DND-41 (cell line): ENCODE measurements at regions not wholly inside any gene's neighbourhood (a gene's known extent, or its start where the extent isn't known, plus 50 kb on each side); places are given as distances from the start of the nearest gene placed in this dataset.

Experiments
- ATAC-seq: fragments of 200-7000 bp; cut with Tn5 transposase; 3 replicates; pipeline ENCODE4 v1.9.1; 2021; ENCODE audit warnings: low read depth; ENCODE audit not compliant: insufficient read depth
- DNase-seq: peaks from one replicate; pipeline ENCODE4 v3.0.0-alpha.2; 2020
- H2AFZ ChIP-seq: 2 replicates; pipeline ENCODE4 v1.6.0; 2012; ENCODE audit warnings: low read depth, low read length
- H3K27ac ChIP-seq: 2 replicates; pipeline ENCODE4 v1.5.1; 2012; ENCODE audit warnings: low read length, inconsistent platforms
- H3K27me3 ChIP-seq: fragments of 200-600 bp; sonication (generic); 2 replicates; pipeline ENCODE4 v1.6.0; 2012; ENCODE audit warnings: low read length, mild to moderate bottlenecking, inconsistent platforms; ENCODE audit not compliant: insufficient read depth, poor library complexity
- H3K36me3 ChIP-seq: 2 replicates; pipeline ENCODE4 v1.5.1; 2012; ENCODE audit warnings: low read length, inconsistent platforms; ENCODE audit not compliant: insufficient read depth
- H3K4me1 ChIP-seq: 2 replicates; pipeline ENCODE4 v1.5.1; 2012; ENCODE audit warnings: mild to moderate bottlenecking, low read length; ENCODE audit not compliant: insufficient read depth
- H3K4me2 ChIP-seq: 2 replicates; pipeline ENCODE4 v1.6.0; 2012; ENCODE audit warnings: mild to moderate bottlenecking, moderate library complexity, low read length, inconsistent platforms; ENCODE audit not compliant: insufficient read depth
- H3K4me3 ChIP-seq, 2 experiments: fragments of 200-600 bp in 1 of 2; shearing (Covaris generic) in 1 of 2; 2 replicates each; pipeline ENCODE4 v1.5.1; 2012 to 2016; ENCODE audit warnings: inconsistent platforms in 2 of 2, low read length in 2 of 2, mild to moderate bottlenecking in 2 of 2, low read depth in 1 of 2, moderate library complexity in 1 of 2
- H3K79me2 ChIP-seq: 2 replicates; pipeline ENCODE4 v1.6.0; 2012; ENCODE audit warnings: low read length, inconsistent platforms; ENCODE audit not compliant: insufficient read depth
- H3K9ac ChIP-seq: 2 replicates; pipeline ENCODE4 v1.6.0; 2012; ENCODE audit warnings: low read depth, mild to moderate bottlenecking, inconsistent platforms, low read length, moderate library complexity
- H3K9me3 ChIP-seq: 2 replicates; pipeline ENCODE4 v1.5.1; 2012; ENCODE audit warnings: low read length, moderate library complexity, mild to moderate bottlenecking, inconsistent platforms; ENCODE audit not compliant: insufficient read depth, severe bottlenecking
- H4K20me1 ChIP-seq: 2 replicates; pipeline ENCODE4 v1.6.0; 2012; ENCODE audit warnings: low read length; ENCODE audit not compliant: insufficient read depth
- EZH2 ChIP-seq: IDR thresholded peaks from 3 replicates; pipeline ENCODE4 v1.6.1; 2012; ENCODE audit warnings: borderline replicate concordance, low read depth, mild to moderate bottlenecking, moderate library complexity, low read length, inconsistent platforms; ENCODE audit not compliant: severe bottlenecking
- TF ChIP-seq, protein P1 (sequence below): IDR thresholded peaks from 2 replicates; pipeline ENCODE4 v1.5.1; 2012; ENCODE audit warnings: borderline replicate concordance, low read length, moderate library complexity, mild to moderate bottlenecking; ENCODE audit not compliant: poor library complexity, severe bottlenecking; ENCODE audit errors: extremely low read depth

DNA sequence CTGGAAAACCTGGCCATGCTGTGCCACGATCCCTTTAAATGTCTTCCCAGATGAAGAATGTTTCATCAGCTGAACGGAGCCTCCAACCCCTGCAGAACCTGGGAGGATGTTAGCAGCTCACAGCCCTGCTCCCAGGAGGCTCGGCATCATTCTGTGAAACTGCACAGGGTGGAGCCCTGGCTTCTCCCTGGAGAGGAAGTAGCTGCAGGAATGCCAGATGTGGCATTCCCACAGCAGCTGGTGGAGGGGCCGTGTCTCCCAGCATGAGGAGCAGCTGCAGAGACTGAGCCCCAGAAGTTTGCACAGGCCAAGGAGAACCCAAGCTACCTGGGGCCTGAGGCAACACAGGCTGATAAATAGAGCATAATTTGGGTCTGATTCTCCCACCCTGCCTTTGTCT is 165.8 kb upstream of the MAP3K1 start:
- TF ChIP-seq, protein P1, sequence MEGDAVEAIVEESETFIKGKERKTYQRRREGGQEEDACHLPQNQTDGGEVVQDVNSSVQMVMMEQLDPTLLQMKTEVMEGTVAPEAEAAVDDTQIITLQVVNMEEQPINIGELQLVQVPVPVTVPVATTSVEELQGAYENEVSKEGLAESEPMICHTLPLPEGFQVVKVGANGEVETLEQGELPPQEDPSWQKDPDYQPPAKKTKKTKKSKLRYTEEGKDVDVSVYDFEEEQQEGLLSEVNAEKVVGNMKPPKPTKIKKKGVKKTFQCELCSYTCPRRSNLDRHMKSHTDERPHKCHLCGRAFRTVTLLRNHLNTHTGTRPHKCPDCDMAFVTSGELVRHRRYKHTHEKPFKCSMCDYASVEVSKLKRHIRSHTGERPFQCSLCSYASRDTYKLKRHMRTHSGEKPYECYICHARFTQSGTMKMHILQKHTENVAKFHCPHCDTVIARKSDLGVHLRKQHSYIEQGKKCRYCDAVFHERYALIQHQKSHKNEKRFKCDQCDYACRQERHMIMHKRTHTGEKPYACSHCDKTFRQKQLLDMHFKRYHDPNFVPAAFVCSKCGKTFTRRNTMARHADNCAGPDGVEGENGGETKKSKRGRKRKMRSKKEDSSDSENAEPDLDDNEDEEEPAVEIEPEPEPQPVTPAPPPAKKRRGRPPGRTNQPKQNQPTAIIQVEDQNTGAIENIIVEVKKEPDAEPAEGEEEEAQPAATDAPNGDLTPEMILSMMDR = no peak
- TF ChIP-seq EZH2 = no peak
- no peak overlapping the region for H3K27ac ChIP-seq
- no peaks in the 10 kb centered on the region for H3K27me3 ChIP-seq
- H3K4me3 ChIP-seq = no peak overlapping the region
- no peaks in the 10 kb centered on the region for H3K36me3 ChIP-seq
- DNase-seq = no peak
- H2AFZ ChIP-seq = no peak overlapping the region
- no peaks in the 10 kb centered on the region for H3K9me3 ChIP-seq
- H4K20me1 ChIP-seq = no peaks in the 10 kb centered on the region
- H3K9ac ChIP-seq = no peak overlapping the region
- no peak for ATAC-seq
- no peaks in the 10 kb centered on the region for H3K79me2 ChIP-seq
- H3K4me1 ChIP-seq = no peaks in the 10 kb centered on the region
- no peak overlapping the region for H3K4me2 ChIP-seq

DNA sequence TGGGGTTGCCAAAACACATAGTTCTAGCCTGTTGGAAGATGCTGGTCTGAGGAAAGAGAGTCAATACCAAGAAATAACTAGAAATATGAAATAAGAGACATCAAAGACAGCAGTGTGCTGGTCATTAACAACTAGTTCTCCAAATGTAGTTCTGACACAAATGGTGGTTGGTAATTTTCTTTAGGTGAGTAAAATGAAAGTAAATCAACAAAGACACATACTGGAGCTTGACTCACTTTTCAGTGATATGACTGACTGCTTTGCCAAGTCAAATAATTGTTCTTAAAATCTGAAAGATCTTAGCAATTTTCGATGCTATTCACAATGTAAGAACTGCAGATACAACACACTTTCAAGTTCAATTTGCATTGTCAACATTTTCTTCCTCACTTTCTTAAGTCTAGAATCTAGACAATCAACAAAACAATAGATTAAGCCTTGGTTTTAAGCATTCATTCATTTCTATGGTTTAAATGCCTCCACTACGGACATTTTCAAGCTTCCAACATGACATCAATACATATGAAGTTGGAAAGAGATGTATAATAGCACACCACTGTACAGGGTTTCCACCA is 166.8 kb upstream of the MAP3K1 start:
- Histone ChIP-seq H3K27ac (no peak overlapping the region), H3K9me3 (no peaks in the 10 kb centered on the region), H3K4me2 (no peak overlapping the region), H2AFZ (no peak overlapping the region), H3K9ac (no peak overlapping the region), H4K20me1 (no peaks in the 10 kb centered on the region), H3K4me1 (no peaks in the 10 kb centered on the region), H3K27me3 (no peaks in the 10 kb centered on the region), H3K36me3 (no peaks in the 10 kb centered on the region), H3K4me3 (no peak overlapping the region), H3K79me2 (no peaks in the 10 kb centered on the region)
- no peak for TF ChIP-seq EZH2
- TF ChIP-seq, protein P1 = no peak
- no peak for DNase-seq
- ATAC-seq = no peak

DNA sequence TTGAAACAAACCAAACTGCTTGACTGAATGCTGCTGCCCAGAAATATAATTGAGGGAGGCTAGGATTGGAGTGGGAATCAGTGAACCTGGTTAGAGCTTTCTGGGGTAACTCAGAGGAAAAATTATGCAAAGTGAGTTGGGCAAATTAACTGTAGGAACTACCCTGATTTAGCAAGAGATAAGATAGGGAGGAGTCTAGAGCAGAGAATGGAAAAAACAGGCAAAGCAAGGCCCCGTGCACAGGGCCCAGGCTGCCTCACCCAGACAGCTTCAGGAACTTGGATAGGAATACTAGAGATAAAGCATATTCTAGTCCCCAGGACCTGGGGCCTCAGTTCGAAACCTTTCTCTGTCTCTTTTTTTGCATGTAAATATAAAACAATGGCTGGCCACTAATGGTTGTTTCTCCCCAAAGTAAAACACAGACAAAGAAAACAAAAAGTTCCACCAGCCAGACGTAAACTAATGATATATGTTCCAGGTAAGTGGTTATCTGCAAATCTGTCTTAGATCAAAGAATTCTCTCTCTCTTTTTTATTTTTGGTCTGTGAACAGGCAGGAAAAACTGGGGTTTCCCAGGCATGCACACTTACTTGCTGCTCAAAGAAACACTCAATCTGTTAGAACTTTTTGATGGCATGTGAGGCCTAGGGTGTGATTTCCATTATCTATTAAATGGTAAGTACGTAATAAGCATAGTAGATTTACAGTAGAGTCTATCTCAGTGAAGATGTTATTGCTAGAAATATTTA is 168.1 kb upstream of the MAP3K1 start:
- no peak overlapping the region for H3K4me2 ChIP-seq
- ATAC-seq = no peak

More for the DNA sequence above, 168.1 kb upstream of the MAP3K1 start:
- TF ChIP-seq, protein P1 = no peak
- TF ChIP-seq EZH2 = no peak
- Histone ChIP-seq H3K9me3 (no peaks in the 10 kb centered on the region), H3K79me2 (no peaks in the 10 kb centered on the region), H2AFZ (no peak overlapping the region), H3K36me3 (no peaks in the 10 kb centered on the region), H3K4me3 (no peak overlapping the region), H3K4me1 (no peaks in the 10 kb centered on the region), H3K27ac (no peak overlapping the region), H4K20me1 (no peaks in the 10 kb centered on the region), H3K27me3 (no peaks in the 10 kb centered on the region), H3K9ac (no peak overlapping the region)
- DNase-seq = no peak
